Left lung (tissue), 4 donors: ENCODE measurements at regions not wholly inside any gene's neighbourhood (a gene's known extent, or its start where the extent isn't known, plus 50 kb on each side); places are given as distances from the start of the nearest gene placed in this dataset.

Experiments
- ATAC-seq: fragments of 200-7000 bp; cut with Tn5 transposase; one replicate; pipeline ENCODE4 v1.9.1; 2020; ENCODE audit warnings: moderate library complexity
- DNase-seq, 4 donors: peaks; one replicate each; pipeline ENCODE4 v3.0.0-alpha.2; 2013 to 2020
- H3K27ac ChIP-seq, 2 donors: fragments of 200-600 bp; sonication (generic) in 1 of 2; one replicate each; pipeline versions ENCODE4 v1.5.0 to v1.8.0; 2020 to 2021
- H3K27me3 ChIP-seq, 2 donors: fragments of 200-600 bp; sonication (generic) in 1 of 2; one replicate each; pipeline versions ENCODE4 v1.5.0 to v1.8.0; 2020 to 2021
- H3K36me3 ChIP-seq, 2 donors: fragments of 200-600 bp; sonication (generic) in 1 of 2; one replicate each; pipeline versions ENCODE4 v1.5.0 to v1.8.0; 2020 to 2021
- H3K4me1 ChIP-seq, 2 donors: fragments of 200-600 bp; one replicate each; pipeline ENCODE4 v1.8.0; 2021
- H3K4me3 ChIP-seq, 2 donors: fragments of 200-600 bp; sonication (generic) in 1 of 2; one replicate each; pipeline versions ENCODE4 v1.5.0 to v1.8.0; 2020 to 2021; ENCODE audit warnings: mild to moderate bottlenecking in 1 of 2
- H3K9me3 ChIP-seq, 2 donors: fragments of 200-600 bp; sonication (generic) in 1 of 2; one replicate each; pipeline versions ENCODE4 v1.5.0 to v1.8.0; 2020 to 2021
- intact Hi-C, 2 donors: fragments of 100-400 bp; cut with DNase I; formaldehyde crosslinking; loops; one replicate each; pipeline versions ENCODE4 v1.11.2 to v1.14.2; 2022
- TF ChIP-seq, protein P1 (sequence below), 2 donors: fragments of 200-600 bp; sonication (generic) in 1 of 2; IDR thresholded peaks; one replicate each; pipeline versions ENCODE4 v1.5.0 to v1.8.0; 2021; ENCODE audit warnings: antibody characterized with exemption in 2 of 2
- donor health status: DM: no; HTN: yes; CAD: no.
- donor health status: DM: no; HTN: no; CAD: no.

DNA sequence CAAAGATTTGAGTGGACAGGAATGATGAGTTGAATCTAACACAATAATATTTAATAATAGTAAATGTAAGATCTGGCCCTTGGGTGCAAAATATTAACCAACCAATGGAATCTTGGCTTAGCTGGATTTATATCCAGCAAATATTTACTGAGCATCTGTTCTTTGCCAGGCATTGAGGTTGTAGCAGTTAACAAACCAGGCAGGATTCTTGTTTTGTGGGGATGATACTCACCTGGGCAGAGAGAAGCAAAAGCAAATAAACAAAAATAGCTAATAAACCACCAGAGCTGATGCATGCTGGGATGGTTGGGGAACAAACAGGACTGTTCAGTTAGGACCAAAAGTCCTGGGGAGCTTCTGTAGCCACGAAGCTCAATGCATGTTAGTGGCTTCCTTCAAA, 84.1 kb upstream of the CDH13 start:
- Histone ChIP-seq H3K4me1 (no peaks in the 10 kb centered on the region), H3K9me3 (peaks cover 0 to 4% of the 10 kb centered on the region in 2 donors), H3K27ac (no peak overlapping the region), H3K27me3 (peaks cover 0 to 17% of the 10 kb centered on the region in 2 donors), H3K36me3 (no peaks in the 10 kb centered on the region), H3K4me3 (no peak overlapping the region)
- no peak for ATAC-seq
- intact Hi-C loops = no loop called here
- no peak for DNase-seq
- TF ChIP-seq, protein P1, sequence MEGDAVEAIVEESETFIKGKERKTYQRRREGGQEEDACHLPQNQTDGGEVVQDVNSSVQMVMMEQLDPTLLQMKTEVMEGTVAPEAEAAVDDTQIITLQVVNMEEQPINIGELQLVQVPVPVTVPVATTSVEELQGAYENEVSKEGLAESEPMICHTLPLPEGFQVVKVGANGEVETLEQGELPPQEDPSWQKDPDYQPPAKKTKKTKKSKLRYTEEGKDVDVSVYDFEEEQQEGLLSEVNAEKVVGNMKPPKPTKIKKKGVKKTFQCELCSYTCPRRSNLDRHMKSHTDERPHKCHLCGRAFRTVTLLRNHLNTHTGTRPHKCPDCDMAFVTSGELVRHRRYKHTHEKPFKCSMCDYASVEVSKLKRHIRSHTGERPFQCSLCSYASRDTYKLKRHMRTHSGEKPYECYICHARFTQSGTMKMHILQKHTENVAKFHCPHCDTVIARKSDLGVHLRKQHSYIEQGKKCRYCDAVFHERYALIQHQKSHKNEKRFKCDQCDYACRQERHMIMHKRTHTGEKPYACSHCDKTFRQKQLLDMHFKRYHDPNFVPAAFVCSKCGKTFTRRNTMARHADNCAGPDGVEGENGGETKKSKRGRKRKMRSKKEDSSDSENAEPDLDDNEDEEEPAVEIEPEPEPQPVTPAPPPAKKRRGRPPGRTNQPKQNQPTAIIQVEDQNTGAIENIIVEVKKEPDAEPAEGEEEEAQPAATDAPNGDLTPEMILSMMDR (IDR thresholded peaks at IDR 0.05) = no peak

DNA sequence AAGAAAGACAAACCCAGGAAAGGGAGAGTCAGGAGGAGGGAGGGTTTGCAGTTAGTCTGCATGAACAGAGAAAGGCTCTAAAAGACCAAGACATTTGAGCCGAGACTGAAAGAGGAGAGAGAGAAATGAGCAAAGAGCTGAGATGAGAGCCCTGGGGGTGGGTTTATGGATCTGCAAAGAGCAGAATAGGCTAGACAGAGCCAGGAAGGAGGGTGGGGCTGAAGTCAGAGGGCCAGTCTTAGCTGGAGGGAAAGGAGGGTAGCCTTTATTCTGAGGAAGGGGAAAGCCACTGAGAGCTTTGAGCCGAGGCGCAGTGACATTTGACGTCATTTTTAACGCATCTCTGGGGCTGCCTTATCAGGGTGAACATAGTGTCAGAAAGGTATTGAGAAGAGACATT, 85.7 kb upstream of the CDH13 start:
- H3K36me3 ChIP-seq = no peaks in the 10 kb centered on the region
- TF ChIP-seq, protein P1 (IDR thresholded peaks at IDR 0.05) = no peak
- ATAC-seq (no peak), DNase-seq (no peak)
- H3K27me3 ChIP-seq = peaks cover 0 to 17% of the 10 kb centered on the region in 2 donors
- H3K4me3 ChIP-seq = no peak overlapping the region
- intact Hi-C loops = no loop called here
- H3K9me3 ChIP-seq = peaks cover 0 to 4% of the 10 kb centered on the region in 2 donors
- H3K4me1 ChIP-seq = no peaks in the 10 kb centered on the region
- H3K27ac ChIP-seq = no peak overlapping the region

DNA sequence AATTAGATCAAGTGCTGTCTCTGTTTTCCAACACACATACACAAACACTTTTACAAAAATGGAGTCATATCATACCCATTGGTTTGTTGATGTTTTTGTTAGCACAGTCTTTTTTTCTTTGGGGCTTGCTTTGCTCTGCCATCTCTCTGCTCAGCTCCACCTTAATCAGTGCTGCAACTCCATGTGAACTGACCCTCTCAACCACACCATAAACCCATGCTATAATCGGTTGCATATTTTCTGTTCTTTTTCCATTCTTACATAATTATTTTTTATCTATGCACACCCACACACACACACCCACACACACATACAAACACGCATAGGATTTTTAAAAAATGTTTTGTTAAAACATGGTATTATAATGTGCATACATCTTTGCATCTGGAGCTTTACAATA, 91.0 kb upstream of the CDH13 start:
- DNase-seq = no peak
- no peak for ATAC-seq
- TF ChIP-seq, protein P1 (IDR thresholded peaks at IDR 0.05) = no peak
- H3K4me1 ChIP-seq = no peaks in the 10 kb centered on the region
- H3K36me3 ChIP-seq = no peaks in the 10 kb centered on the region
- intact Hi-C loops = no loop called here
- peaks cover 0 to 5% of the 10 kb centered on the region in 2 donors for H3K27me3 ChIP-seq
- H3K9me3 ChIP-seq = peaks cover 0 to 4% of the 10 kb centered on the region in 2 donors
- H3K27ac ChIP-seq = no peak overlapping the region
- H3K4me3 ChIP-seq = no peak overlapping the region

DNA sequence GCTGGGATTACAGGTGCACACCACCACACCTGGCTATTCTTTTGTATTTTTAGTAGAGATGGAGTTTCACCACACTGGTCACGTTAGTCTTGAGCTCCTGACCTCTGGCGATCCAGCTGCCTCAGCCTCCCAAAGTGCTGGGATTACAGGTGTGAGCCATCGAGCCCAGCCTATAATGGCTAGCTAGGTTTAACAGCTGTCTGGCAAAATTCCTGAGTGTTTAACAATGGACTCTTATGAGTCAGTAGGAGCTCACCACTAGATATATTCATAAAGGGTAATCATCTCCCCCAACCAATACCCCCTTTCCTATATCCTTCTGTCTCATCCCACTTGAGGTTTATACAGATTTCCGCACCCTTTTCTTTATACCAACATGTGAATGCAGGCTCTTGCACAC, 91.5 kb upstream of the CDH13 start:
- H3K4me1 ChIP-seq = no peaks in the 10 kb centered on the region
- H3K27ac ChIP-seq = no peak overlapping the region
- intact Hi-C loops = no loop called here
- H3K4me3 ChIP-seq = no peak overlapping the region
- TF ChIP-seq, protein P1 (IDR thresholded peaks at IDR 0.05) = no peak
- H3K27me3 ChIP-seq = peaks cover 0 to 5% of the 10 kb centered on the region in 2 donors
- ATAC-seq (no peak), DNase-seq (no peak)
- H3K9me3 ChIP-seq = peaks cover 0 to 4% of the 10 kb centered on the region in 2 donors
- no peaks in the 10 kb centered on the region for H3K36me3 ChIP-seq

DNA sequence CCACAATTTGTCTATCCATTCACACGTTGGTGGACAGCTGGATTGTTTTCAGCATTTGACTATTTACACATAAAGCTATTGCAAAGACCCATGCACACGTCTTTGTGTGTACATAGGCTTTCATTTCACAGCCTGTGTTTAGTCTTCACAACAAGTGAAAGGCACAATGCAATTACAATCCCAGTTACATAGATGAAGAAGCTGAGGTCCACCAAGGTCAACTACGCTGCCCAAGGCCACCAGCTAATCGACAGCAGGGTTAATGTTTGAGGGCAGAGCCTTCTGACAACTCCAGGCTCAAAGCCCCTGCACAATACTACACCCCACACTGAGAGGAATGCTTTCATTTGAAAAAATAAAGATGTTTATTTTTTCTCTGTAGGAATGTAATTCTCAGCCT, 93.6 kb upstream of the CDH13 start:
- Histone ChIP-seq H3K4me1 (no peaks in the 10 kb centered on the region), H3K9me3 (peaks cover 0 to 7% of the 10 kb centered on the region in 2 donors), H3K27ac (no peak overlapping the region), H3K36me3 (no peaks in the 10 kb centered on the region), H3K27me3 (peaks cover 0 to 5% of the 10 kb centered on the region in 2 donors), H3K4me3 (no peak overlapping the region)
- DNase-seq = no peak
- ATAC-seq = no peak
- intact Hi-C loops = no loop called here
- TF ChIP-seq, protein P1 (IDR thresholded peaks at IDR 0.05) = no peak
